PC-3 (cell line): ENCODE measurements at regions not wholly inside any gene's neighbourhood (a gene's known extent, or its start where the extent isn't known, plus 50 kb on each side); places are given as distances from the start of the nearest gene placed in this dataset.

ENCODE experiments used
- CTCF ChIP-seq: fragments of 300-600 bp; sonication (generic); conservative IDR thresholded peaks from 2 replicates; pipeline ENCODE4 v1.5.1; 2017; ENCODE audit warnings: antibody characterized with exemption, low read depth, mild to moderate bottlenecking, low read length
- EZH2 ChIP-seq: fragments of 300-600 bp; sonication (generic); IDR thresholded peaks from one replicate; pipeline ENCODE4 v1.6.1; 2017; ENCODE audit warnings: antibody characterized with exemption, mild to moderate bottlenecking, low read length; ENCODE audit not compliant: unreplicated experiment
- EZH2phosphoT487 ChIP-seq: fragments of 300-600 bp; sonication (generic); IDR thresholded peaks from 2 replicates; pipeline ENCODE4 v1.6.1; 2018; ENCODE audit warnings: mild to moderate bottlenecking, antibody characterized with exemption, low read length, borderline replicate concordance

- TF ChIP-seq CTCF (no peak), EZH2 (no peak), EZH2phosphoT487 (no peak)
Measured at GRCh38 chr6:90383196-90383822, 86.7 kb upstream of the BACH2 start.
